Endothelial cell of umbilical vein (primary cell): ENCODE measurements at regions not wholly inside any gene's neighbourhood (a gene's known extent, or its start where the extent isn't known, plus 50 kb on each side); places are given as distances from the start of the nearest gene placed in this dataset.

Experiments used
- BruUV-seq: library from RNA; stranded (reverse); fragments of 400-500 nt; replicated peaks from 2 replicates; lab custom pipeline; 2021; lab: Mats Ljungman, UMichigan
- CTCF ChIA-PET: fragments of 300-600, 350-600 bp; sonication (Branson Sonifier 250); formaldehyde crosslinking; loops from one replicate; lab custom pipeline; 2021; ENCODE audit warnings: antibody characterized with exemption, inconsistent platforms; lab: Charles Lee
- POLR2A ChIA-PET: fragments of 300-600, 350-600 bp; sonication (Branson Sonifier 250); formaldehyde crosslinking; loops from one replicate; lab custom pipeline; 2021; ENCODE audit warnings: antibody characterized with exemption, inconsistent platforms; lab: Charles Lee
- DNase-seq: peaks from one replicate; pipeline ENCODE4 v3.0.0-alpha.2; 2011; ENCODE audit warnings: low read depth, low spot score
- FAIRE-seq: peaks from 2 replicates; lab custom pipeline; 2011; peaks lifted over from hg19 to GRCh38; lab: Jason Lieb, UNC
- H2AFZ ChIP-seq: 2 replicates; pipeline ENCODE4 v1.6.0; 2012; ENCODE audit warnings: low read depth, low read length, control low read depth, inconsistent platforms
- H3K27ac ChIP-seq: 2 replicates; pipeline ENCODE4 v1.5.1; 2011; ENCODE audit warnings: low read depth, mild to moderate bottlenecking, control low read depth, low read length, moderate library complexity; ENCODE audit not compliant: insufficient read depth
- H3K27me3 ChIP-seq, 2 experiments: 2 replicates each; pipeline versions ENCODE4 v1.6.0 to v1.6.1; 2011; ENCODE audit warnings: low read length in 2 of 2, mixed read lengths in 1 of 2; ENCODE audit not compliant: control insufficient read depth in 2 of 2, insufficient read depth in 2 of 2
- H3K36me3 ChIP-seq, 2 experiments: 2 replicates in 1 of 2; 3 replicates in 1 of 2; pipeline ENCODE4 v1.5.1; 2011; ENCODE audit warnings: low read length in 2 of 2, mild to moderate bottlenecking in 1 of 2, moderate library complexity in 1 of 2; ENCODE audit not compliant: control insufficient read depth in 2 of 2, insufficient read depth in 2 of 2; ENCODE audit errors: extremely low read depth in 1 of 2
- H3K4me1 ChIP-seq: 3 replicates; pipeline ENCODE4 v1.5.1; 2011; ENCODE audit warnings: mild to moderate bottlenecking, low read length; ENCODE audit not compliant: control insufficient read depth, insufficient read depth; ENCODE audit errors: extremely low read depth
- H3K4me2 ChIP-seq: 2 replicates; pipeline ENCODE4 v1.6.1; 2011; ENCODE audit warnings: low read length, control low read depth, mixed read lengths; ENCODE audit not compliant: insufficient read depth
- H3K4me3 ChIP-seq, 3 experiments: fragments of 200-600 bp in 1 of 3; sonication (generic), shearing (Covaris generic) in 1 of 3; replicated peaks in 1 of 3; 2 replicates each; pipeline ENCODE4 v1.5.1; 2011 to 2016; ENCODE audit warnings: control low read depth in 3 of 3, low read length in 3 of 3, mild to moderate bottlenecking in 2 of 3, inconsistent platforms in 1 of 3, low read depth in 1 of 3, moderate library complexity in 1 of 3; ENCODE audit not compliant: insufficient read depth in 1 of 3
- H3K79me2 ChIP-seq: 2 replicates; pipeline ENCODE4 v1.6.0; 2012; ENCODE audit warnings: low read length, inconsistent platforms; ENCODE audit not compliant: control insufficient read depth, insufficient read depth
- H3K9ac ChIP-seq: replicated peaks from 2 replicates; pipeline ENCODE3; 2011; ENCODE audit warnings: low read length, control low read depth; ENCODE audit not compliant: insufficient read depth; ENCODE audit errors: extremely low read depth
- H3K9me1 ChIP-seq: replicated peaks from 3 replicates; pipeline ENCODE4 v1.6.0; 2011; ENCODE audit warnings: mild to moderate bottlenecking, low read length; ENCODE audit not compliant: control insufficient read depth, insufficient read depth; ENCODE audit errors: extremely low read depth
- H3K9me3 ChIP-seq: replicated peaks from 2 replicates; pipeline ENCODE4 v1.5.1; 2012; ENCODE audit warnings: low read length, inconsistent platforms; ENCODE audit not compliant: control insufficient read depth, insufficient read depth
- H4K20me1 ChIP-seq: replicated peaks from 2 replicates; pipeline ENCODE3; 2011; ENCODE audit warnings: mild to moderate bottlenecking, low read length; ENCODE audit not compliant: control insufficient read depth, insufficient read depth; ENCODE audit errors: extremely low read depth
- EZH2 ChIP-seq: IDR thresholded peaks from 2 replicates; pipeline ENCODE4 v1.6.1; 2012; ENCODE audit warnings: borderline replicate concordance, low read depth, mild to moderate bottlenecking, moderate library complexity, low read length, inconsistent platforms; ENCODE audit not compliant: severe bottlenecking
- FOS ChIP-seq: IDR thresholded peaks from 2 replicates; pipeline ENCODE4 v1.6.1; 2011; ENCODE audit warnings: mild to moderate bottlenecking, low read length, moderate library complexity, borderline replicate concordance; ENCODE audit not compliant: insufficient read depth
- GATA2 ChIP-seq: IDR thresholded peaks from 2 replicates; pipeline ENCODE4 v1.7.0; 2011; ENCODE audit warnings: low read depth, mild to moderate bottlenecking, moderate library complexity, mixed read lengths, low read length; ENCODE audit not compliant: insufficient read length, insufficient read depth
- JUN ChIP-seq: IDR thresholded peaks from 2 replicates; pipeline ENCODE4 v1.6.1; 2011; ENCODE audit warnings: borderline replicate concordance, low read depth; ENCODE audit not compliant: insufficient read length, insufficient read depth
- MAX ChIP-seq: IDR thresholded peaks from 2 replicates; pipeline ENCODE4 v1.6.1; 2011; ENCODE audit not compliant: insufficient read depth, insufficient read length
- MYC ChIP-seq: IDR thresholded peaks from one replicate; pipeline ENCODE4 v1.6.1; 2011; ENCODE audit warnings: mild to moderate bottlenecking, low read depth, low read length
- POLR2A ChIP-seq: IDR thresholded peaks from 2 replicates; pipeline ENCODE4 v1.6.1; 2012; ENCODE audit warnings: low read depth, mild to moderate bottlenecking, control low read depth, low read length
- POLR2AphosphoS5 ChIP-seq: IDR thresholded peaks from 2 replicates; pipeline ENCODE4 v1.6.1; 2012; ENCODE audit warnings: low read depth, mild to moderate bottlenecking, control low read depth, low read length, moderate library complexity; ENCODE audit not compliant: insufficient read depth
- dilution Hi-C: fragments of 300-500 bp; cut with MboI; formaldehyde crosslinking; loops from one replicate; pipeline ENCODE4 v1.15.0; 2019; ENCODE audit warnings: low sequenced_read_pairs; ENCODE audit not compliant: extremely low pct_ligation_motif_present
- intact Hi-C: fragments of 100-400 bp; cut with micrococcal nuclease; formaldehyde crosslinking; loops from one replicate; pipeline ENCODE4 v1.10.0; 2022
- TF ChIP-seq, protein P1 (sequence below), 2 donors: IDR thresholded peaks; 1 replicate in 1 of 2; 2 replicates in 1 of 2; pipeline ENCODE4 v1.5.1; 2011; ENCODE audit warnings: low read length in 2 of 2, mild to moderate bottlenecking in 2 of 2, moderate library complexity in 2 of 2, control low read depth in 1 of 2, inconsistent platforms in 1 of 2, low read depth in 1 of 2; ENCODE audit not compliant: insufficient read depth in 1 of 2; ENCODE audit errors: extremely low read depth in 1 of 2

DNA sequence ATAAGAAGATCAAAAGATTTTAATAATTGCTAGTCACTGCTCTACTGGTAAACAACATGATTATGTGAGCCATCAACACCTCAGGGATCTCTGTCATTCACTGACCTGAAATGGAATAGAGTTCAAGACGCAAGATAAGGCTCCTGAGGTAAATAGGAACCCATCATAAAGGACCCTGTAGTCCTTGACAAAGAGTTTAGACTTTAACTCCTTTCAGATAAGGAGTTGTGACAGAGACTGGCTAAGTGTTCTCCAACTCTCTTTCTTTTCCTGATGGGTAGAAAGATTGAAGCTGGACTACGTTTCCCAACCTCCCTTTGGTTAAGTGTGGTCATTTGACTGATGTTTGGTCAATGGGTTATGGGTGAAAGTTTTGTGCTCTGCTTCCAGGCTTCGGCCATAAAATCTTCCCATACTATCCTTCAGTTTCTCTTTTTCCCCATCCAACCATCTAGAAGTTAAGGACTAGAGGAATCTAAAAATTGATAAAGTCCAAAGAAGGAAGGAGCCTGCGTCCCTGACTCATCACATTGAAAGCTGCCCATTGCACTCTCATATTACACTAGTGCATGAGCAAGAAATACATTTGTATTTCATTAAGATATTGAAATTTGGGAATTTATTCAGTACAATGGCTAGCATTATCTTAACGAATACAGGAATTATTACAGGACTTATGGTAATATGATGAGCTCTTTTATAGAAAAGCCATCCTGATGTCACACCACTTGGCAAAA is 293.7 kb upstream of the ACVR2A start:
- DNase-seq (no peak), FAIRE-seq (no peak)
- Histone ChIP-seq H3K27ac (no peak overlapping the region), H3K4me3 (no peak overlapping the region), H3K9me3 (no peaks in the 10 kb centered on the region), H3K27me3 (no peaks in the 10 kb centered on the region), H3K36me3 (no peaks in the 10 kb centered on the region), H2AFZ (no peak overlapping the region), H3K4me1 (no peaks in the 10 kb centered on the region), H4K20me1 (no peaks in the 10 kb centered on the region), H3K79me2 (no peaks in the 10 kb centered on the region), H3K9ac (no peak overlapping the region), H3K4me2 (no peak overlapping the region), H3K9me1 (no peaks in the 10 kb centered on the region)
- ChIA-PET POLR2A (no interaction called here), CTCF (no interaction called here)
- no TSS peak for BruUV-seq
- intact Hi-C loops, result no loop called here
- dilution Hi-C loops, result no loop called here
- TF ChIP-seq, protein P1, sequence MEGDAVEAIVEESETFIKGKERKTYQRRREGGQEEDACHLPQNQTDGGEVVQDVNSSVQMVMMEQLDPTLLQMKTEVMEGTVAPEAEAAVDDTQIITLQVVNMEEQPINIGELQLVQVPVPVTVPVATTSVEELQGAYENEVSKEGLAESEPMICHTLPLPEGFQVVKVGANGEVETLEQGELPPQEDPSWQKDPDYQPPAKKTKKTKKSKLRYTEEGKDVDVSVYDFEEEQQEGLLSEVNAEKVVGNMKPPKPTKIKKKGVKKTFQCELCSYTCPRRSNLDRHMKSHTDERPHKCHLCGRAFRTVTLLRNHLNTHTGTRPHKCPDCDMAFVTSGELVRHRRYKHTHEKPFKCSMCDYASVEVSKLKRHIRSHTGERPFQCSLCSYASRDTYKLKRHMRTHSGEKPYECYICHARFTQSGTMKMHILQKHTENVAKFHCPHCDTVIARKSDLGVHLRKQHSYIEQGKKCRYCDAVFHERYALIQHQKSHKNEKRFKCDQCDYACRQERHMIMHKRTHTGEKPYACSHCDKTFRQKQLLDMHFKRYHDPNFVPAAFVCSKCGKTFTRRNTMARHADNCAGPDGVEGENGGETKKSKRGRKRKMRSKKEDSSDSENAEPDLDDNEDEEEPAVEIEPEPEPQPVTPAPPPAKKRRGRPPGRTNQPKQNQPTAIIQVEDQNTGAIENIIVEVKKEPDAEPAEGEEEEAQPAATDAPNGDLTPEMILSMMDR (IDR thresholded peaks at IDR 0.05; ENCODE audit: extremely low read depth in 1 of 2, insufficient read depth in 1 of 2, low read depth in 1 of 2, low read length in 2 of 2), result no peak
- TF ChIP-seq JUN (no peak), GATA2 (no peak), FOS (no peak), POLR2A (no peak), POLR2AphosphoS5 (no peak), MAX (no peak), MYC (no peak), EZH2 (no peak)
